ENCODE measurements at regions not wholly inside any gene's neighbourhood (a gene's known extent, or its start where the extent isn't known, plus 50 kb on each side); places are given as distances from the start of the nearest gene placed in this dataset.

- Mint-ChIP-seq H3K27ac (ENCODE audit: unreplicated experiment) (no peak overlapping the region), H3K4me1 (ENCODE audit: low read depth, unreplicated experiment) (peaks cover 32% of the 10 kb centered on the region), H3K9me3 (ENCODE audit: low read depth, unreplicated experiment) (no peaks in the 10 kb centered on the region), H3K4me3 (ENCODE audit: low read depth, unreplicated experiment) (no peak overlapping the region), H3K27me3 (ENCODE audit: unreplicated experiment) (no peaks in the 10 kb centered on the region), H3K36me3 (ENCODE audit: insufficient read depth, unreplicated experiment) (no peaks in the 10 kb centered on the region)
- DNase-seq = no peak
- intact Hi-C loops (cut with micrococcal nuclease; ENCODE audit: unreplicated experiment) = no loop called here
- CTCF ChIA-PET = no interaction called here
- no TSS peak for BruUV-seq (replicated peaks)
- TF ChIP-seq CTCF (IDR thresholded peaks at IDR 0.05; ENCODE audit: unreplicated experiment) = no peak
Observed at GRCh38 chr15:58235961-58236360, 97.8 kb downstream of the AQP9 start.

- Mint-ChIP-seq H3K27ac (ENCODE audit: unreplicated experiment) (no peak overlapping the region), H3K4me1 (ENCODE audit: low read depth, unreplicated experiment) (no peaks in the 10 kb centered on the region), H3K27me3 (ENCODE audit: unreplicated experiment) (no peaks in the 10 kb centered on the region), H3K4me3 (ENCODE audit: low read depth, unreplicated experiment) (no peak overlapping the region), H3K36me3 (ENCODE audit: insufficient read depth, unreplicated experiment) (no peaks in the 10 kb centered on the region), H3K9me3 (ENCODE audit: low read depth, unreplicated experiment) (no peaks in the 10 kb centered on the region)
- no TSS peak for BruUV-seq (replicated peaks)
- CTCF ChIA-PET = interaction anchor here (0.6 kb wide), 1 partner anchor 672 kb away, joined by 4 read pairs; no protein-coding TSS in a partner anchor
- TF ChIP-seq CTCF (IDR thresholded peaks at IDR 0.05; ENCODE audit: unreplicated experiment) = no peak
- DNase-seq = no peak
- intact Hi-C loops (cut with micrococcal nuclease; ENCODE audit: unreplicated experiment) = no loop called here
Observed at GRCh38 chr15:58240191-58240932, 102.2 kb downstream of the AQP9 start.

GRCh38 chr15:58241872-58242271 lies 103.7 kb downstream of the AQP9 start:
- no TSS peak for BruUV-seq (replicated peaks)
- no peak for TF ChIP-seq CTCF (IDR thresholded peaks at IDR 0.05; ENCODE audit: unreplicated experiment)
- CTCF ChIA-PET = interaction anchor here (0.7 to 1.0 kb wide), 2 partner anchors 11 to 1352 kb away, joined by 3 read pairs; no protein-coding TSS in a partner anchor

GRCh38 chr15:58243070-58243469 lies 104.9 kb downstream of the AQP9 start:
- BruUV-seq (replicated peaks) = no TSS peak
- no peak for DNase-seq
- Mint-ChIP-seq H3K27me3 (ENCODE audit: unreplicated experiment) (no peaks in the 10 kb centered on the region), H3K4me3 (ENCODE audit: low read depth, unreplicated experiment) (no peak overlapping the region), H3K9me3 (ENCODE audit: low read depth, unreplicated experiment) (no peaks in the 10 kb centered on the region), H3K27ac (ENCODE audit: unreplicated experiment) (no peak overlapping the region), H3K36me3 (ENCODE audit: insufficient read depth, unreplicated experiment) (no peaks in the 10 kb centered on the region), H3K4me1 (ENCODE audit: low read depth, unreplicated experiment) (no peaks in the 10 kb centered on the region)
- intact Hi-C loops (cut with micrococcal nuclease; ENCODE audit: unreplicated experiment) = no loop called here
- CTCF ChIA-PET = interaction anchor here (0.7 kb wide), 1 partner anchor 219 kb away, joined by 4 read pairs; no protein-coding TSS in a partner anchor
- TF ChIP-seq CTCF (IDR thresholded peaks at IDR 0.05; ENCODE audit: unreplicated experiment) = no peak

More at GRCh38 chr15:58241872-58242271, 103.7 kb downstream of the AQP9 start:
- Mint-ChIP-seq H3K4me1 (ENCODE audit: low read depth, unreplicated experiment) (no peaks in the 10 kb centered on the region), H3K9me3 (ENCODE audit: low read depth, unreplicated experiment) (no peaks in the 10 kb centered on the region), H3K27me3 (ENCODE audit: unreplicated experiment) (no peaks in the 10 kb centered on the region), H3K4me3 (ENCODE audit: low read depth, unreplicated experiment) (no peak overlapping the region), H3K27ac (ENCODE audit: unreplicated experiment) (no peak overlapping the region), H3K36me3 (ENCODE audit: insufficient read depth, unreplicated experiment) (no peaks in the 10 kb centered on the region)
- intact Hi-C loops (cut with micrococcal nuclease; ENCODE audit: unreplicated experiment) = no loop called here
- DNase-seq = no peak
